Fibroblast of lung (primary cell): ENCODE measurements at regions not wholly inside any gene's neighbourhood (a gene's known extent, or its start where the extent isn't known, plus 50 kb on each side); places are given as distances from the start of the nearest gene placed in this dataset.

ENCODE experiments used
- DNase-seq, 2 donors: peaks; one replicate each; pipeline versions ENCODE4 v3.0.0 to v3.0.0-alpha.2; 2010; ENCODE audit warnings: low read depth in 2 of 2
- H2AFZ ChIP-seq: 2 replicates; pipeline ENCODE4 v1.5.1; 2012; ENCODE audit warnings: low read length, control low read depth, inconsistent platforms
- H3K27ac ChIP-seq: 2 replicates; pipeline ENCODE4 v1.5.1; 2011; ENCODE audit warnings: low read length, control low read depth; ENCODE audit not compliant: insufficient read depth
- H3K27me3 ChIP-seq: 2 replicates; pipeline ENCODE4 v1.5.1; 2011; ENCODE audit warnings: mild to moderate bottlenecking, low read length; ENCODE audit not compliant: control insufficient read depth, insufficient read depth
- H3K36me3 ChIP-seq: 2 replicates; pipeline ENCODE4 v1.5.1; 2011; ENCODE audit warnings: low read length; ENCODE audit not compliant: control insufficient read depth, insufficient read depth
- H3K4me1 ChIP-seq: 2 replicates; pipeline ENCODE4 v1.5.1; 2011; ENCODE audit warnings: low read length; ENCODE audit not compliant: control insufficient read depth, insufficient read depth; ENCODE audit errors: extremely low read depth
- H3K4me2 ChIP-seq: 2 replicates; pipeline ENCODE4 v1.5.1; 2011; ENCODE audit warnings: low read length, control low read depth; ENCODE audit not compliant: insufficient read depth; ENCODE audit errors: extremely low read depth
- H3K4me3 ChIP-seq, 4 experiments: fragments of 200-600 bp in 1 of 4; sonication (generic) in 1 of 4; replicated peaks in 1 of 4; 2 replicates each; pipeline ENCODE4 v1.5.1; 2011 to 2016; ENCODE audit warnings: low read length in 4 of 4, low read depth in 3 of 4, mild to moderate bottlenecking in 3 of 4, control low read depth in 2 of 4, inconsistent platforms in 1 of 4, mixed read lengths in 1 of 4; ENCODE audit not compliant: insufficient read depth in 1 of 4; ENCODE audit errors: control extremely low read depth in 1 of 4
- H3K79me2 ChIP-seq: 2 replicates; pipeline ENCODE4 v1.5.1; 2012; ENCODE audit warnings: mild to moderate bottlenecking, low read length, inconsistent platforms; ENCODE audit not compliant: control insufficient read depth, insufficient read depth
- H3K9ac ChIP-seq: 2 replicates; pipeline ENCODE4 v1.5.1; 2011; ENCODE audit warnings: mild to moderate bottlenecking, low read length, control low read depth; ENCODE audit not compliant: insufficient read depth
- H3K9me3 ChIP-seq: 2 replicates; pipeline ENCODE4 v1.5.1; 2012; ENCODE audit warnings: low read depth, low read length; ENCODE audit not compliant: control insufficient read depth, insufficient read depth
- H4K20me1 ChIP-seq: 2 replicates; pipeline ENCODE4 v1.5.1; 2011; ENCODE audit warnings: low read length; ENCODE audit not compliant: control insufficient read depth, insufficient read depth; ENCODE audit errors: extremely low read depth
- CTCF ChIP-seq, 2 donors: IDR thresholded peaks in 1 of 2; conservative IDR thresholded peaks in 1 of 2; 1 replicate in 1 of 2; 2 replicates in 1 of 2; pipeline ENCODE4 v1.5.1; 2011 to 2012; ENCODE audit warnings: low read length in 2 of 2, control low read depth in 1 of 2, inconsistent platforms in 1 of 2, low read depth in 1 of 2, mild to moderate bottlenecking in 1 of 2
- EZH2 ChIP-seq: IDR thresholded peaks from 2 replicates; pipeline ENCODE4 v1.5.1; 2012; ENCODE audit warnings: low read length, control low read depth, mild to moderate bottlenecking; ENCODE audit errors: missing control alignments

DNA sequence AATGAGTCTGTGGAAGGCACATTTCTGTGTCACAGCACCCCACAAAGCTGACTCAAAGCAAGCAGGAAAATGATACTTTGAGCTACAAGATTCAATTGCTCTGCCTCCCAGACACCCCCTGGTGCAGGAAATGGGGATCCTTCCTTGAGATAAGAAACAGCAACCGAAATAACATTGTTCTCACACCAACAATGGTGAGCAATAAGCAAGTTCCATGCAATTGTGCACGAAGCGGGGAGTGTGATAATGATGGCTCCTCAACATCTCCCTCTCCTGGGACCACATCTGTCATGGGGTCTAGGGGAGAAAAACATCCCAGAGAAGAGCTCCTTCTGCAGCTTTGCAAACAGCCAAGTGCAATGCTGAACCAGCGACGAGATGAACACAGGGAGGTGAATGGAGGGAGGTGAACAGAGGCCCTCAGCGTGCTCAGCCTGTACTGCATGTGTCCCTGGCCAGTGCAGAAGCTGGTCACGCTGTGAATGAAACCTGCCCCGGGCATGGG lies 67.7 kb downstream of the PDCL3 start:
- no peak overlapping the region for H2AFZ ChIP-seq
- H3K27me3 ChIP-seq = peaks cover 19% of the 10 kb centered on the region
- no peaks in the 10 kb centered on the region for H3K36me3 ChIP-seq
- H3K4me1 ChIP-seq = no peaks in the 10 kb centered on the region
- H3K9me3 ChIP-seq = no peaks in the 10 kb centered on the region
- no peak overlapping the region for H3K4me2 ChIP-seq
- DNase-seq = no peak
- no peak overlapping the region for H3K4me3 ChIP-seq
- TF ChIP-seq EZH2 (no peak), CTCF (conservative IDR thresholded peaks at IDR 0.05 in 1 of 2, IDR thresholded peaks at IDR 0.05 in 1 of 2; ENCODE audit: low read depth in 1 of 2, low read length in 2 of 2) (no peak)
- no peaks in the 10 kb centered on the region for H4K20me1 ChIP-seq
- H3K27ac ChIP-seq = no peak overlapping the region
- H3K79me2 ChIP-seq = no peaks in the 10 kb centered on the region
- no peak overlapping the region for H3K9ac ChIP-seq

DNA sequence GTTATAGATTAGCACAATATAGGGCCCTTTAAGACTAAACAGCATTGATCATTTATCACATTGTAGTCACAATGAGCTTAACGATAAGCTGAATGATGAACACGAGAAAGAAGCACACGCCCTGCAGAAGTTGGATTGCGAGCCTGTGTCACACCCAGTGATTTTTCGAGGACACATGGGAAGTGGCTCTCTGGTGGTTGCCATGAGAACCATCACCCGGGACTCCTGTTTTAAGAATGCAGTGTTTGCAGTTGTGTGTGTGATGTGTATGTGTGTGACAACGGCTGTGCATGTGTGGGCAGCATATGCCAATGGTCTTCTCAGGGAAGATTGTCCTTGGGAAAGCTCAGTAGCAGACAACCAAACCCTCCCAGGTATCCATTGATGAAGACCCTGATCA lies 69.2 kb downstream of the PDCL3 start:
- Histone ChIP-seq H3K9me3 (no peaks in the 10 kb centered on the region), H3K27ac (no peak overlapping the region), H3K27me3 (peaks cover 12% of the 10 kb centered on the region), H3K4me2 (no peak overlapping the region), H4K20me1 (no peaks in the 10 kb centered on the region), H3K4me3 (no peak overlapping the region), H3K9ac (no peak overlapping the region), H3K79me2 (no peaks in the 10 kb centered on the region), H3K4me1 (no peaks in the 10 kb centered on the region), H2AFZ (no peak overlapping the region), H3K36me3 (no peaks in the 10 kb centered on the region)
- no peak for DNase-seq
- no peak for TF ChIP-seq EZH2
- TF ChIP-seq CTCF (conservative IDR thresholded peaks at IDR 0.05 in 1 of 2, IDR thresholded peaks at IDR 0.05 in 1 of 2; ENCODE audit: low read depth in 1 of 2, low read length in 2 of 2) = no peak

- Histone ChIP-seq H2AFZ (no peak overlapping the region), H3K27me3 (peaks cover 14% of the 10 kb centered on the region), H3K4me2 (no peak overlapping the region), H3K4me3 (no peak overlapping the region), H3K4me1 (no peaks in the 10 kb centered on the region), H3K79me2 (no peaks in the 10 kb centered on the region), H3K27ac (no peak overlapping the region), H3K36me3 (no peaks in the 10 kb centered on the region), H3K9ac (no peak overlapping the region), H3K9me3 (no peaks in the 10 kb centered on the region), H4K20me1 (no peaks in the 10 kb centered on the region)
- no peak for TF ChIP-seq CTCF (conservative IDR thresholded peaks at IDR 0.05 in 1 of 2, IDR thresholded peaks at IDR 0.05 in 1 of 2; ENCODE audit: low read depth in 1 of 2, low read length in 2 of 2)
- TF ChIP-seq EZH2 = no peak
- no peak for DNase-seq
These were observed 70.0 kb downstream of the PDCL3 start for GRCh38 chr2:100632759-100633158.
